PFSK-1 (cell line): ENCODE measurements at regions not wholly inside any gene's neighbourhood (a gene's known extent, or its start where the extent isn't known, plus 50 kb on each side); places are given as distances from the start of the nearest gene placed in this dataset.

ENCODE experiments used
- FOXP2 ChIP-seq: optimal IDR thresholded peaks from 2 replicates; pipeline ENCODE3; 2011; ENCODE audit warnings: borderline replicate concordance, control low read depth, inconsistent platforms; ENCODE audit not compliant: insufficient read depth; ENCODE audit errors: extremely low read length, extremely low read depth
- POLR2AphosphoS5 ChIP-seq: IDR thresholded peaks from 2 replicates; pipeline ENCODE4 v1.6.1; 2012; ENCODE audit warnings: low read depth, mild to moderate bottlenecking, control low read depth, low read length, moderate library complexity
- REST ChIP-seq, 2 experiments: IDR thresholded peaks; 2 replicates each; pipeline versions ENCODE4 v1.6.1 to v1.8.0; 2011 to 2012; ENCODE audit warnings: low read depth in 2 of 2, low read length in 2 of 2, control low read depth in 1 of 2, inconsistent platforms in 1 of 2, mild to moderate bottlenecking in 1 of 2, moderate library complexity in 1 of 2; ENCODE audit not compliant: insufficient read depth in 1 of 2
- SIN3A ChIP-seq: IDR thresholded peaks from 2 replicates; pipeline ENCODE4 v1.6.1; 2012; ENCODE audit warnings: mild to moderate bottlenecking, low read length, moderate library complexity, borderline replicate concordance; ENCODE audit not compliant: insufficient read depth
- TAF1 ChIP-seq: IDR thresholded peaks from 2 replicates; pipeline ENCODE4 v1.6.1; 2012; ENCODE audit warnings: low read length, control low read depth, borderline replicate concordance; ENCODE audit not compliant: insufficient read depth

GRCh38 chr4:178894126-178894525 lies 1451.9 kb upstream of the AGA start:
- TF ChIP-seq SIN3A: no peak
- no peak for TF ChIP-seq POLR2AphosphoS5
- no peak for TF ChIP-seq TAF1
- TF ChIP-seq REST (IDR thresholded peaks at IDR 0.05; ENCODE audit: insufficient read depth in 1 of 2, low read depth in 2 of 2, low read length in 2 of 2): no peak

- TF ChIP-seq TAF1: no peak
- TF ChIP-seq SIN3A: no peak
- no peak for TF ChIP-seq FOXP2
- no peak for TF ChIP-seq POLR2AphosphoS5
- no peak for TF ChIP-seq REST (IDR thresholded peaks at IDR 0.05; ENCODE audit: insufficient read depth in 1 of 2, low read depth in 2 of 2, low read length in 2 of 2)
Measured at GRCh38 chr4:178899084-178899483, 1456.8 kb upstream of the AGA start.

- TF ChIP-seq FOXP2: no peak
- no peak for TF ChIP-seq SIN3A
- TF ChIP-seq POLR2AphosphoS5: no peak
- TF ChIP-seq REST (IDR thresholded peaks at IDR 0.05; ENCODE audit: insufficient read depth in 1 of 2, low read depth in 2 of 2, low read length in 2 of 2): no peak
- no peak for TF ChIP-seq TAF1
Measured at GRCh38 chr4:178917756-178918155, 1475.5 kb upstream of the AGA start.

GRCh38 chr4:178937130-178937529 lies 1494.9 kb upstream of the AGA start:
- no peak for TF ChIP-seq SIN3A
- TF ChIP-seq TAF1: no peak
- no peak for TF ChIP-seq REST (IDR thresholded peaks at IDR 0.05; ENCODE audit: insufficient read depth in 1 of 2, low read depth in 2 of 2, low read length in 2 of 2)
- no peak for TF ChIP-seq FOXP2
- TF ChIP-seq POLR2AphosphoS5: no peak

GRCh38 chr4:178941975-178942374 lies 1499.7 kb upstream of the AGA start:
- TF ChIP-seq SIN3A: no peak
- no peak for TF ChIP-seq FOXP2
- no peak for TF ChIP-seq POLR2AphosphoS5
- no peak for TF ChIP-seq REST (IDR thresholded peaks at IDR 0.05; ENCODE audit: insufficient read depth in 1 of 2, low read depth in 2 of 2, low read length in 2 of 2)
- TF ChIP-seq TAF1: no peak
